Panc1 (cell line): ENCODE measurements at regions not wholly inside any gene's neighbourhood (a gene's known extent, or its start where the extent isn't known, plus 50 kb on each side); places are given as distances from the start of the nearest gene placed in this dataset.

Experiments used
- ATAC-seq: fragments of 200-7000 bp; cut with Tn5 transposase; 2 replicates; pipeline ENCODE4 v1.9.1; 2020; ENCODE audit warnings: mild to moderate bottlenecking, moderate library complexity
- BruUV-seq: library from RNA; stranded (reverse); fragments of 400-500 nt; replicated peaks from 2 replicates; lab custom pipeline; 2021; lab: Mats Ljungman, UMichigan
- CTCF ChIA-PET: fragments of 300-600 bp; sonication (Branson Sonifier 250); formaldehyde crosslinking; loops from one replicate; lab custom pipeline; 2022; ENCODE audit warnings: antibody characterized with exemption; lab: Charles Lee
- POLR2A ChIA-PET: fragments of 300-600 bp; sonication (Branson Sonifier 250); formaldehyde crosslinking; loops from one replicate; lab custom pipeline; 2022; ENCODE audit warnings: antibody characterized with exemption; lab: Charles Lee
- DNase-seq: peaks from one replicate; pipeline ENCODE4 v3.0.0-alpha.2; 2010; ENCODE audit warnings: low read depth, low spot score
- H3K27ac ChIP-seq: 2 replicates; pipeline ENCODE4 v1.5.1; 2011; ENCODE audit warnings: mild to moderate bottlenecking, low read length, inconsistent platforms
- H3K27me3 ChIP-seq: fragments of 200-500 bp; sonication (Bioruptor generic); 2 replicates; pipeline ENCODE4 v1.6.0; 2014; ENCODE audit warnings: low read length, inconsistent platforms; ENCODE audit not compliant: control insufficient read depth, insufficient read depth
- H3K36me3 ChIP-seq: fragments of 200-500 bp; sonication (Bioruptor generic); 2 replicates; pipeline ENCODE4 v1.5.1; 2014; ENCODE audit warnings: inconsistent platforms, mild to moderate bottlenecking, low read length, moderate library complexity; ENCODE audit not compliant: control insufficient read depth, insufficient read depth
- H3K4me1 ChIP-seq: 2 replicates; pipeline ENCODE4 v1.5.1; 2011; ENCODE audit warnings: inconsistent platforms, mild to moderate bottlenecking, low read length, moderate library complexity; ENCODE audit not compliant: control insufficient read depth, insufficient read depth
- H3K4me3 ChIP-seq, 2 experiments: 2 replicates each; pipeline ENCODE4 v1.5.1; 2011 to 2012; ENCODE audit warnings: low read depth in 2 of 2, low read length in 2 of 2, mild to moderate bottlenecking in 2 of 2, inconsistent platforms in 1 of 2, moderate library complexity in 1 of 2
- H3K9me3 ChIP-seq: fragments of 200-500 bp; sonication (Bioruptor generic); 2 replicates; pipeline ENCODE4 v1.5.1; 2014; ENCODE audit warnings: low read depth, mild to moderate bottlenecking, inconsistent platforms, low read length, moderate library complexity; ENCODE audit not compliant: control insufficient read depth, insufficient read depth
- POLR2AphosphoS5 ChIP-seq: IDR thresholded peaks from 2 replicates; pipeline ENCODE4 v1.6.1; 2012; ENCODE audit warnings: mild to moderate bottlenecking, low read depth, low read length, moderate library complexity
- SIN3A ChIP-seq: IDR thresholded peaks from 2 replicates; pipeline ENCODE4 v1.6.1; 2012; ENCODE audit warnings: low read depth, mild to moderate bottlenecking, low read length, moderate library complexity, borderline replicate concordance; ENCODE audit not compliant: insufficient read depth
- TCF7L2 ChIP-seq: IDR thresholded peaks from 2 replicates; pipeline ENCODE4 v1.6.1; 2011; ENCODE audit warnings: mild to moderate bottlenecking, low read depth, low read length, inconsistent platforms
- in situ Hi-C: cut with HindIII; loops from 2 replicates; pipeline ENCODE4 v1.10.0; 2016; ENCODE audit warnings: low sequenced_read_pairs, low pct_unique_long_range_greater_than_20kb
- intact Hi-C: fragments of 100-400 bp; cut with micrococcal nuclease; formaldehyde crosslinking; loops from one replicate; pipeline ENCODE4 v1.10.0; 2022; ENCODE audit not compliant: unreplicated experiment
- TF ChIP-seq, protein P1 (sequence below), 2 experiments: IDR thresholded peaks; 2 replicates each; pipeline ENCODE4 v1.6.1; 2011 to 2012; ENCODE audit warnings: low read depth in 2 of 2, control low read depth in 1 of 2, low read length in 1 of 2, mild to moderate bottlenecking in 1 of 2, moderate library complexity in 1 of 2; ENCODE audit not compliant: insufficient read depth in 1 of 2
- TF ChIP-seq, protein P2 (sequence below): fragments of 450-650 bp; IDR thresholded peaks from 2 replicates; pipeline ENCODE4 v1.5.1; 2017; ENCODE audit warnings: mild to moderate bottlenecking

DNA sequence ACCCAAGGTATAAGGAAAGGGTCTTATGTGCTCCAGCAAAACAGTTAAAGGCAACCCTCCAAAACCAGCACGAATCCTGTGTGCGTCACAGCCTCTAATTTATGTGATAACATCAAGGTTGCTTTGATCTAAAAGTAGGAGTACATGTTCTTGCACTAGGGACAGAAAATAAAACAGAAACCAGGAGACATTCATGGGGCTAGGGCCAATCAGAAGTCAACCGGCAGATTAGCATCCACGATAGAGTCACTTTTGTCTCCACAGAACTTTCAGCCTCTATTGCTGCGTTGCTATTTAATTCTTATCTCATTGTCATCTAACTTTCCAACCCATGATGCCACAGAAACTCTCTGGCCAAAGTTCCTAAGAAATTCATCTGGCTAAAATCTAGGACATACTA, 178.8 kb upstream of the PTCHD4 start:
- intact Hi-C loops, result no loop called here
- in situ Hi-C loops, result no loop called here

DNA sequence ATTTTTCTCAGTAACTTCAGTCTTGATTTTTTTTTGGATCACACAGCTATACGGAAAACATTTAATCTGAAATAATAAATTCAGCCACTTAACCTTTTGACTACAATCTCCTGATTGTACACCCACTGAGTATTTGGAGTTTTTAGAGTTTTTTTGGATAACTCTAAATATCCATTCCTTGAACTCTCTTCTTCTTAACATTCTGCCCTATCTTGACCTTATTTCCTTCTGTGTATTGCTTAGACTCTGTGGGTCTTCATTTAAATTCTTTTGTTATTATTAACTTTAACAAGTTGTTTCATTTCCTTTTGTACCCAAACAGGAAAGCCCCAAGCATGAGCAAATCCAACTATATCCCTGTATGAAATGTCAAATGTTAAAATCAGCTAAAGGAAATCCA, 170.2 kb upstream of the PTCHD4 start:
- CTCF ChIA-PET, result no interaction called here
- intact Hi-C loops (no loop called here), in situ Hi-C loops (no loop called here)
- Histone ChIP-seq H3K27ac (no peak overlapping the region), H3K9me3 (no peaks in the 10 kb centered on the region), H3K4me3 (no peak overlapping the region), H3K36me3 (no peaks in the 10 kb centered on the region), H3K4me1 (no peaks in the 10 kb centered on the region), H3K27me3 (no peaks in the 10 kb centered on the region)
- ATAC-seq (no peak), DNase-seq (no peak)
- BruUV-seq, result no TSS peak
- POLR2A ChIA-PET, result no interaction called here
- TF ChIP-seq, protein P1, sequence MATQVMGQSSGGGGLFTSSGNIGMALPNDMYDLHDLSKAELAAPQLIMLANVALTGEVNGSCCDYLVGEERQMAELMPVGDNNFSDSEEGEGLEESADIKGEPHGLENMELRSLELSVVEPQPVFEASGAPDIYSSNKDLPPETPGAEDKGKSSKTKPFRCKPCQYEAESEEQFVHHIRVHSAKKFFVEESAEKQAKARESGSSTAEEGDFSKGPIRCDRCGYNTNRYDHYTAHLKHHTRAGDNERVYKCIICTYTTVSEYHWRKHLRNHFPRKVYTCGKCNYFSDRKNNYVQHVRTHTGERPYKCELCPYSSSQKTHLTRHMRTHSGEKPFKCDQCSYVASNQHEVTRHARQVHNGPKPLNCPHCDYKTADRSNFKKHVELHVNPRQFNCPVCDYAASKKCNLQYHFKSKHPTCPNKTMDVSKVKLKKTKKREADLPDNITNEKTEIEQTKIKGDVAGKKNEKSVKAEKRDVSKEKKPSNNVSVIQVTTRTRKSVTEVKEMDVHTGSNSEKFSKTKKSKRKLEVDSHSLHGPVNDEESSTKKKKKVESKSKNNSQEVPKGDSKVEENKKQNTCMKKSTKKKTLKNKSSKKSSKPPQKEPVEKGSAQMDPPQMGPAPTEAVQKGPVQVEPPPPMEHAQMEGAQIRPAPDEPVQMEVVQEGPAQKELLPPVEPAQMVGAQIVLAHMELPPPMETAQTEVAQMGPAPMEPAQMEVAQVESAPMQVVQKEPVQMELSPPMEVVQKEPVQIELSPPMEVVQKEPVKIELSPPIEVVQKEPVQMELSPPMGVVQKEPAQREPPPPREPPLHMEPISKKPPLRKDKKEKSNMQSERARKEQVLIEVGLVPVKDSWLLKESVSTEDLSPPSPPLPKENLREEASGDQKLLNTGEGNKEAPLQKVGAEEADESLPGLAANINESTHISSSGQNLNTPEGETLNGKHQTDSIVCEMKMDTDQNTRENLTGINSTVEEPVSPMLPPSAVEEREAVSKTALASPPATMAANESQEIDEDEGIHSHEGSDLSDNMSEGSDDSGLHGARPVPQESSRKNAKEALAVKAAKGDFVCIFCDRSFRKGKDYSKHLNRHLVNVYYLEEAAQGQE (IDR thresholded peaks at IDR 0.05; ENCODE audit: insufficient read depth in 1 of 2, low read depth in 2 of 2, low read length in 1 of 2), result no peak
- no peak for TF ChIP-seq POLR2AphosphoS5
- TF ChIP-seq, protein P2, sequence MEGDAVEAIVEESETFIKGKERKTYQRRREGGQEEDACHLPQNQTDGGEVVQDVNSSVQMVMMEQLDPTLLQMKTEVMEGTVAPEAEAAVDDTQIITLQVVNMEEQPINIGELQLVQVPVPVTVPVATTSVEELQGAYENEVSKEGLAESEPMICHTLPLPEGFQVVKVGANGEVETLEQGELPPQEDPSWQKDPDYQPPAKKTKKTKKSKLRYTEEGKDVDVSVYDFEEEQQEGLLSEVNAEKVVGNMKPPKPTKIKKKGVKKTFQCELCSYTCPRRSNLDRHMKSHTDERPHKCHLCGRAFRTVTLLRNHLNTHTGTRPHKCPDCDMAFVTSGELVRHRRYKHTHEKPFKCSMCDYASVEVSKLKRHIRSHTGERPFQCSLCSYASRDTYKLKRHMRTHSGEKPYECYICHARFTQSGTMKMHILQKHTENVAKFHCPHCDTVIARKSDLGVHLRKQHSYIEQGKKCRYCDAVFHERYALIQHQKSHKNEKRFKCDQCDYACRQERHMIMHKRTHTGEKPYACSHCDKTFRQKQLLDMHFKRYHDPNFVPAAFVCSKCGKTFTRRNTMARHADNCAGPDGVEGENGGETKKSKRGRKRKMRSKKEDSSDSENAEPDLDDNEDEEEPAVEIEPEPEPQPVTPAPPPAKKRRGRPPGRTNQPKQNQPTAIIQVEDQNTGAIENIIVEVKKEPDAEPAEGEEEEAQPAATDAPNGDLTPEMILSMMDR, result no peak
- TF ChIP-seq SIN3A, result no peak
- no peak for TF ChIP-seq TCF7L2

More for the DNA sequence above, 178.8 kb upstream of the PTCHD4 start:
- Histone ChIP-seq H3K27me3 (no peaks in the 10 kb centered on the region), H3K9me3 (no peaks in the 10 kb centered on the region), H3K4me1 (no peaks in the 10 kb centered on the region), H3K36me3 (no peaks in the 10 kb centered on the region), H3K27ac (no peak overlapping the region), H3K4me3 (no peak overlapping the region)
- TF ChIP-seq TCF7L2 (no peak), POLR2AphosphoS5 (no peak), SIN3A (no peak)
- TF ChIP-seq, protein P1 (IDR thresholded peaks at IDR 0.05; ENCODE audit: insufficient read depth in 1 of 2, low read depth in 2 of 2, low read length in 1 of 2), result no peak
- TF ChIP-seq, protein P2, result no peak
- BruUV-seq, result no TSS peak
- ATAC-seq (no peak), DNase-seq (no peak)
- POLR2A ChIA-PET, result no interaction called here
- CTCF ChIA-PET, result no interaction called here
